AG10803 (cell line): ENCODE measurements at regions not wholly inside any gene's neighbourhood (a gene's known extent, or its start where the extent isn't known, plus 50 kb on each side); places are given as distances from the start of the nearest gene placed in this dataset.

Experiments used
- DNase-seq: peaks from one replicate; pipeline ENCODE4 v3.0.0; 2010; ENCODE audit warnings: low read depth
- H3K4me3 ChIP-seq: 2 replicates; pipeline ENCODE4 v1.5.1; 2011; ENCODE audit warnings: mild to moderate bottlenecking, low read length, control low read depth
- TF ChIP-seq, protein P1 (sequence below): conservative IDR thresholded peaks from 2 replicates; pipeline ENCODE4 v1.5.1; 2011; ENCODE audit warnings: mild to moderate bottlenecking, low read length, control low read depth, inconsistent platforms

- no peak for DNase-seq
- TF ChIP-seq, protein P1, sequence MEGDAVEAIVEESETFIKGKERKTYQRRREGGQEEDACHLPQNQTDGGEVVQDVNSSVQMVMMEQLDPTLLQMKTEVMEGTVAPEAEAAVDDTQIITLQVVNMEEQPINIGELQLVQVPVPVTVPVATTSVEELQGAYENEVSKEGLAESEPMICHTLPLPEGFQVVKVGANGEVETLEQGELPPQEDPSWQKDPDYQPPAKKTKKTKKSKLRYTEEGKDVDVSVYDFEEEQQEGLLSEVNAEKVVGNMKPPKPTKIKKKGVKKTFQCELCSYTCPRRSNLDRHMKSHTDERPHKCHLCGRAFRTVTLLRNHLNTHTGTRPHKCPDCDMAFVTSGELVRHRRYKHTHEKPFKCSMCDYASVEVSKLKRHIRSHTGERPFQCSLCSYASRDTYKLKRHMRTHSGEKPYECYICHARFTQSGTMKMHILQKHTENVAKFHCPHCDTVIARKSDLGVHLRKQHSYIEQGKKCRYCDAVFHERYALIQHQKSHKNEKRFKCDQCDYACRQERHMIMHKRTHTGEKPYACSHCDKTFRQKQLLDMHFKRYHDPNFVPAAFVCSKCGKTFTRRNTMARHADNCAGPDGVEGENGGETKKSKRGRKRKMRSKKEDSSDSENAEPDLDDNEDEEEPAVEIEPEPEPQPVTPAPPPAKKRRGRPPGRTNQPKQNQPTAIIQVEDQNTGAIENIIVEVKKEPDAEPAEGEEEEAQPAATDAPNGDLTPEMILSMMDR = no peak
- no peak overlapping the region for H3K4me3 ChIP-seq
Measured at GRCh38 chr1:209015092-209015491, 568.4 kb upstream of the CAMK1G start.

DNA sequence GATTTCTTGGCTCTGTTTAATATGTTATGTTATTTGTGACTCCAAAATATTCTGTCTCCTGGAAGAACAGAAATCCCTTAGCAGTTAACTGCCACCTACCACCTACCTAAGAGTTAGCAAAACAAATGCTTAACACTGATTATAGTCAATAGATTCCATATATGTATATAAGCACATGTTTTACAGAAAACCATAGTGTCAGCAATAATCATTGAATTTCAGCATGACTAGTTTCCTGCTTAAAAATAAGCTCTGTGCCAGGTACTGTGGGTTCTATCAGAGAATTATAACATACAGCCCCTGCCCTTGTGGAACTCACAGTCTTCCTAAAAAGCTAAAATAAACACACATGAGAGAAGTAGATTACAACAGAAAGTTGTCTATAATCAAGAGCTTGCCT lies 561.9 kb upstream of the CAMK1G start:
- no peak overlapping the region for H3K4me3 ChIP-seq
- no peak for DNase-seq
- TF ChIP-seq, protein P1 = no peak

DNA sequence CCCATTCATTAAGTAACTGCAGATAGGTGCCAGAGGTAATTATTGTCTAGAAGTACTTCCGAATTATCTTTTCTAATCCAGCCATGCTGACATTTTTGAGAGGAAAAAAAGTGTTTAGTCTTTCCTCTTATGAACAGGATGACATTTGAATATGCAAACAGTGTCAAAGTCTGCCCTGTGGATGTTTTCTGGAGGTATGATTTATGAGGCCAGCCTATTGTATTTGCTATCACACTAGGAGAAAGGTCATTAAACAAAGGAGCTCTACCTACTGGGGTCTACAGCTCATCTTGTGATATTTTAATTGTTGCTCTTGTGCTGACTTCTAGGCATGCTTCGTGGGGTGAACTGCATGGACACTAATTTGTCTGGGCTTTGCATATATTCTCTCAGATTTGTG lies 559.7 kb upstream of the CAMK1G start:
- no peak for DNase-seq
- H3K4me3 ChIP-seq = no peak overlapping the region
- TF ChIP-seq, protein P1 = no peak

GRCh38 chr1:209029737-209030136 lies 553.8 kb upstream of the CAMK1G start:
- DNase-seq = no peak
- H3K4me3 ChIP-seq = no peak overlapping the region
- TF ChIP-seq, protein P1 = peak; percentile 29

DNA sequence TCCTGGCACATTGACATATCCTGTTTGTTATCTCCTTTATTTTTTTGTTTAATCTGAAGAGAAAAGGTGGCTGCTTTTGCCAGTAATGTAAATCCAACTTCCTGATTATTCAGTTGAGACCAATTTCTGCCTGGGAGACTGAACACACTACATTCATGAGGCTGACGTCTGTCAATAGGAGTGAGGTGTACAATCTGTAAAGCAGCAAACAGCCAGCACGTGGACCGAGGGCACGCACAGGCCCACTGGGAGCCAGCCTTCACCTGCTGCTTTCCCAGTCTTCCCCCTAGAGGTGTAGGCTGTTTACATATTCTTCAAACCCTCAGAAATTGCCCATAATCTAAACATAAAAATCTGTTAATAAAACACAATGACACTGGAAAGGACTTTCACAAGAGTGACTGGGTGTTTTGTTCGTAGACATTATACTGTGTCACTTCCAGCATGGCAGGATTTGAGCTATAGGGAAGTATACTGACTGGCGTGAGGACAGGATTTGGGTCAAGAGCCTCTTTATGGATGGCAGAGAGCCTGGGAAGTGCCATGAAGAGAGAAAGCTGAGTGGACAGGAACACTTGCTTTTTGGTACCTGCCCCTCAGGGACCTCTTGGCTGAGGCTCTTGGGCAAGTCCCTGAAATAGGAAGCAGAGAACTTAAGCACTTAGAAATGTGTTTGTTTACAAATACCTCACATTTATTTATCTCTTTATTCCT lies 552.9 kb upstream of the CAMK1G start:
- DNase-seq = no peak
- TF ChIP-seq, protein P1 = no peak
- H3K4me3 ChIP-seq = no peak overlapping the region

- H3K4me3 ChIP-seq = no peak overlapping the region
- DNase-seq = no peak
- TF ChIP-seq, protein P1 = no peak
Measured at GRCh38 chr1:209037064-209037463, 546.5 kb upstream of the CAMK1G start.

- no peak for DNase-seq
- TF ChIP-seq, protein P1 = no peak
- no peak overlapping the region for H3K4me3 ChIP-seq
Measured at GRCh38 chr1:209038316-209038715, 545.2 kb upstream of the CAMK1G start.
